Inflammatory macrophage treated with lipopolysaccharide for 4 hours (primary cell): ENCODE measurements at regions not wholly inside any gene's neighbourhood (a gene's known extent, or its start where the extent isn't known, plus 50 kb on each side); places are given as distances from the start of the nearest gene placed in this dataset.
"Not testable (repeated sequence)": the region's sequence is repeated elsewhere in the genome, so short reads cannot be mapped to it uniquely, and the experiment has no call there.

ENCODE experiments used
- DNase-seq: peaks from one replicate; pipeline ENCODE4 v3.0.0-alpha.2; 2020

- no peak for DNase-seq
Measured at GRCh38 chrX:130467936-130468335, 66.1 kb downstream of the RBMX2 start.

DNA sequence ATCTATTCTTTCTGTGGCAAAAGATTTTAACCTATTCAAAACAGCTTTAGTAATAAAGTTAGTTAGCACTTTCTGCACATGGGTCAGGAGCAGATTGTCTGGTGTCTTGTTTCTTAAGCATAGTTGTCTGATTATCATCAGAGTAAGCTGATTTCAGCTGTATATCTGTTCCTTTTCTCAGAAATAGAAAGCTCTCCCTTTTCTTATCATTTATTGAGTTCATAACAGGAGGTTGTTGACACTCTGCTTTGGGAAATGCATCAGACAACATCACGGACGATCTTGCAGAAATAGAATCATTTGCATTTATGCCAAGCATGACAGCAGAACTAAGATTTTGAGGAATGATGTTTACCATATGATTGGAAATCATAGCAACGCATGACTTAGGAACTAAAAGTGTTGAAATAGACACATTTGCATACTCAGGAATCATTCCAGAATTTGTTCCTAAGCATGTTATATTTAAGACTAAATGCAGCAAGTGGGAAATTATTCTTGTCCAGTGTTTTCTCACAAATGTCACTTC lies 66.7 kb downstream of the RBMX2 start:
- no peak for DNase-seq

- no peak for DNase-seq
Measured at GRCh38 chrX:130482871-130483270, 81.1 kb downstream of the RBMX2 start.

GRCh38 chrX:130485870-130486269 lies 84.1 kb downstream of the RBMX2 start:
- no peak for DNase-seq

DNA sequence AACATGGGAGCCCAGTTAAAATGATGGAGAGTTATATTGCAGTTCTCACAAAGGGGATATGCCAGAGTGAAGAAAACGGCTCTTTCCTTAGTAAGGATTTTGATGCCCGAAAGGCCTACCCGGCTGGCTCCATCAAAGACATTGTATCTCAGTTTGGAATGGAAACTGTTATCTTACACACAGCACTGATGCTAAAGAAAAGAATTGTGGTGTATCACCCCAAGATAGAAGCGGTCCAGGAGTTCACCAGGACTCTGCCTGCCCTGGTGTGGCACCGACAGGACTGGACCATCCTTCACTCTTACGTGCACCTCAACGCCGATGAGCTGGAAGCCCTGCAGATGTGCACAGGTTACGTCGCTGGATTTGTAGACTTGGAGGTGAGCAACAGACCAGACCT lies 93.7 kb downstream of the RBMX2 start:
- DNase-seq = not testable (repeated sequence)

- no peak for DNase-seq
Measured at GRCh38 chrX:130497531-130497930, 95.7 kb downstream of the RBMX2 start.

GRCh38 chrX:130498653-130499274 lies 97.0 kb downstream of the RBMX2 start:
- no peak for DNase-seq

DNA sequence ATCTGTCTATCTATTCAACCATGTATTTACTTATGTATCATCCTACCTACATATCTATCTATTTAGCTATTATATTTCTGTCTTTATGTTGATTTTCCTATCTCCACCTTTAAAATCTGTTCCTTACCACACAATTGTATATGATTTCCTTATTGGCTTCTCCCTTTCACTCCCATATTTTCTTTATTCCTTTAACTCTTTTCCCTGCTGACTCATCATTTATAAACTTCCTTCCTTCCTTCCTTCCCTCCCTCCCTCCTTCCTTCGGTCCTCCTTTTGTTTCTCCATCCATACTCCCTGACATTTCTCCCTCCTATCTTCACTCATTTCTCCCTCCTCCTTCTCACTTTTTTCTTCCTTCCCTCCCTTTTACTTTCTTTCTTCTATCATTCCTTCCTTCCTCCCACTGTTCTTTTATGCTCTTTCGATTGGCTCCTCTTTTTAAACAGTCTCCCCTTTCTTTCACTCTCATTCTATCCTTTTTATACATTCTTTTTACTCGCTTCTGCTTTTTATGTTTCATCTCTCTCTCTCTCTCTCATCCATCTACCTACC lies 100.3 kb downstream of the RBMX2 start:
- no peak for DNase-seq

DNA sequence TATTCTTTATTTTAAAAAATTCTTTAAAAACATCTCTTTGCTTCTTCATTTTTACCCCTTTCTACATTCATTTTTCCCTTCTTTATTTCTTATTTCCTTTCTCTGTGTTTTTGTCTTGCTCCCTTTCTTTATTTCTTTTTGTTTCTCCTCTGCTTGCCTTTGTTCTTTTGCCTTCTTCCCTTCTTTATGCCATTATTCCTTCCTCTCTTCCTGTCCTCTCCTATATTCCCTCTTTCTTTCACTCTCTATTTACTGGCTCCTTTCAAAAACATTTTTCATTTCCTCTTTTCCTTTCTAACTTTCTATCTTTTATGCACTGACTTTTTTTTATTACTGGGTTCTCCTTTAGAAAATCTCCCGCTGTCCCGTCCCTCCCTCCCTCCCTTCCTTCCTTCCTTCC lies 102.2 kb downstream of the RBMX2 start:
- DNase-seq = no peak

DNA sequence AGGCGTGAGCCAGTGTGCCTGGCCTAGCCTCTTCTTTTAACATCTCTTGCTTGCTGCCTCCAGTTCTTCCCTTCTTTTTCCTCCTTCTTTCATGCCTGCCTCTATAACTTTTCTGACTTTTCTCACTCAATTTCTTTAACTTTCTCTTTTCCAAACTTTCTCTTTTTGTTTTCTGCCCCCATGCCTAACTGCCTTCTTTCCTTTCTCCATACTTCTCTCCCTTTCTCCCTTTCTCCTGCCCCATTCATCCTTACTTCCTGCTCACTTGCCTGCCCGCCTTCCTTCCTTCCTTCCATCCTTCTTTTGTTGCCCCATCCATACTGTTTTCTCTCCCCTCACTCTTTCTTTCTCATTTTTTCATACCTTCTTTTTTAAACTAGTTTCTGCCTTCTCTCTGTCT lies 105.2 kb downstream of the RBMX2 start:
- no peak for DNase-seq

- DNase-seq = not testable (repeated sequence)
Measured at GRCh38 chrX:130512534-130512933, 110.7 kb downstream of the RBMX2 start.

GRCh38 chrX:130516123-130516522 lies 114.3 kb downstream of the RBMX2 start:
- DNase-seq = no peak

DNA sequence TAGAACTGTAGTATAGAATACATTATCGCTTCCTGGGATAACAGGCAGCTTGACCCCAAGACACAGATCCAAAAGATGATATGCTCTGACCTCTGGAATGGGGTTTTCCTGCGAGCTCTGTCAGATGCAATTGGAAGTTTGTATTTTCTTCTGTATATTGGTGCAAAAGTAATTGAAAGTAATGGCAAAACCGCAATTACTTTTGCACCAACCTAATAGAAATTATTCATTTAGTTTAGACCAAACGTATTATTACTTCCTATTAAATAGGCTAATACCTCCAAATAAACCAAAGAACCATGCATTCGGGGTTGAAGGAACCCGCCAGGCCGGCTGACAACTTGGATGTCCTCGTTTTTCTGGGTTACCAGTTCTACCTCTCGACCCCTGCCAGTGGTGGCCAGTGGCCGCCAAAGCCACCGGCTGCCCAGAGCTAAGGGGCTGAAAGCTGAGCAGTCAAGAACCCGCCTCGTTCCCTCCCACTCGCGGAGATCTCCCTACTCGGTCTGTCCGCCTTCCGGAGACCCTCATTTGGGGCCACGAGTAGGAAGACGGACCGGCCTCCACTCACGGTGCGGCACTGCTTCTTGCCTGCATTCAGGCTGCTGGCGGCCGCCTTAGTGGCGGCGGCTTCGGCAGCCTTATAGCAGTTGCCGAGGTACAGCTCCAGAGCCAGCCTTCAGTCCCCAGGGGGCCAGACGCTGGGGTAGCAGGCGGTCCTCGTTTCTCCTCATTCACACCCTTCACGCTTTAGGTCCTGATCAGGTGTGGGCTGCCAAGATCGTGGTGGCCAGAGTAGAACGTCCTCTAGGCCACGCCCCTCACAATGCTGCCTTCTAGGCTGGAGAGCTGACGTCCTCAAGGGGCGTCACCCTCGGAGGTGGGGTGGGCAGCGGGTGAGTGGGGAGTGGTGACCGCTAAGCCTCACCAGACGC lies 121.9 kb downstream of the RBMX2 start:
- no peak for DNase-seq

- DNase-seq = no peak
Measured at GRCh38 chrX:130524476-130525194, 122.8 kb downstream of the RBMX2 start.

- no peak for DNase-seq
Measured at GRCh38 chrX:130529531-130529930, 127.7 kb downstream of the RBMX2 start.

- DNase-seq = no peak
Measured at GRCh38 chrX:130531066-130531465, 129.3 kb downstream of the RBMX2 start.

DNA sequence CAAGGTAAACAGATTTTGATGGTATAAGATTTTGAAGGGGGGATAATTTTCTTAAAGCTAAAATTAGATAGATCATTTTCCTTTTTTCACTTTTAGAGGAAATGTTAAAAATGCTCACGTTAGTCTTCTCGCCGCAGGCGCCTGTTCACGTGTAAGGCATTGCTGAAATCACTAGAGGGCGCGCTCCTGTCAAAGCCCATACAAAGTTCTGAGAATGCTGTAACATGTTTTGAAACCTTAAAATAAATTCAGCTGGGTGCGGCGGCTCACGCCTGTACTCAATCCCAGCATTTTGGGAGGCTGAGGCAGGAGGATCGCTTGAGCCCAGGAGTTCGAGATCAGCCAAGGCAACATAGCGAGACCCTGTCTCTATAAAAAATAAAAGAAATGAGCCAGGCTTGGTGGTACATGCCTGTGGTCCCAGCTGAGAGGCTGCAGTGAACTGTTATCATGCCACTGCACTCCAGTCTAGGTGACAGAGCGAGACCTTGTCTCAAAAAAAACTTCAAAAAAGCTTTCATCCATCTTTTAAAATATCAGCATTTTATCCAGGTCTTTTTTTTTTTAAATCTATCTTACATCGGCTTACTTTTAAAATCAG lies 138.0 kb downstream of the RBMX2 start:
- DNase-seq = peak; percentile 14

DNA sequence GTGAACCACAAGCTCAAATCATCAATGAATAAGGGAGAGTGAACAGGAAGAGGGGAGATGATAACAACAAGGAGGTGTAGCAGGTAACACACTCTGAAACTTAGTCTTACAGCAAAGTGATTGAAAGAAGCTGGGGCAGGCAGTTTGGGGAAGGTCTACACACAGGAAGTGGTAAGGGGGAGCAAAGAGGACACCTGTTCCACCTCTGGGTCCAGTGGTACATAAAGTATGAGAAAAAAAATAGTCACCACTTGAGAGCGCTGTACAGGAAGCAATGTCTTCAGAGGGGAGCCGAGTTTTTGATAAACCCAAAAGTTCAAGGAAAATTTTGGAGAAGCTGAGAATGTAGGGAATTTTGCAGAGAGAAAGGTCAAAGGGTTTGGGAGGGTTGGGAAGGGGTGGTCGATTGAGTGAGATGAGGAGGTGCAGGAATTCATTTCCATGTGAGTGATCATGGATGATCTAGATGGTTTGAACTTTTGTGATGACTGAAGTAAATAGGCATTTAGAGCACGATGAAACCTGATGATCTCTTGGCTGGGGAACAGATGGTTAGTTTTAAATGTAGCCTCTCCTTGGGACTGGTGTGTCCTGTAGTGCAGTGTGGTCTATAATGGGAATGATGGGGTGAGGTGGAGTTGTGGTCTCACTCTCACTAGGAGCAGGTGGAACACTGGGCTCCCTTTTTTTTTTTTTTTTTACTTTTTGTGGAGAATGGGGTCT lies 142.0 kb downstream of the RBMX2 start:
- DNase-seq = no peak

DNA sequence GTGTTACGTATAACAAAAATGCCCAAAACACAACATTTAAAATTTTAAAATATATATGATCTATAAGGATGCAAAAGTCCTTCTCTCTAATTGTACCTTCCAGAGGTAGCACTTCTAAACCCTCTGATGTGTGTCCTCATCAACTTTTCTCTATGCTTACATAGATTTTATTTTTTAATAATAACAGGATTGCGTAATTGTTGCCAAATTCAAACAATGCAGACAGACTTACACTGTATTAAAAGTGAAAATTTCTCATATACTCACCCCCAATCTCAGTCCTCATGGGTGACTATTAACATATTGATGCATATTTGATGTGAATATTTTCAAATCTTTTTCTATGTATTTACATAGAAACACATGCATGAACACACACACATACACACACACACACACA lies 144.0 kb downstream of the RBMX2 start:
- no peak for DNase-seq

DNA sequence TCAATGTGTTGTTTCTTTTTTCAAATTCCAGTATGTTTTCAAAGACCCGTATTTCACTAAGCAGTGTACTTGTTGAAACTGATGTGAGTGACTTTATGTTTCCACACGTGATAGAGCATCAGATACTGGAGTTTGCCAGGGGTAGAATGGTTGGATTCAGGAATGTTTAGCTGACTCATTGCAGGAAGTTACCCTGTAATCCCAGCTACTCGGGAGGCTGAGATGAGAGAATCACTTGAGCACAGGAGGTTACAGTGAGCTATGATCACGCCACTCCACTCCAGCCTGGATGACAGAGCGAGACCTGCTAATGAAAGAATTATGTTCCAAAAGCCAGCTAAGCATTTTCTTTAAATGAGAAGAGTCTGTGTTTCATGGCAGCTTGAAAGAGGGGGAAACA lies 147.6 kb downstream of the RBMX2 start:
- DNase-seq = not testable (repeated sequence)

DNA sequence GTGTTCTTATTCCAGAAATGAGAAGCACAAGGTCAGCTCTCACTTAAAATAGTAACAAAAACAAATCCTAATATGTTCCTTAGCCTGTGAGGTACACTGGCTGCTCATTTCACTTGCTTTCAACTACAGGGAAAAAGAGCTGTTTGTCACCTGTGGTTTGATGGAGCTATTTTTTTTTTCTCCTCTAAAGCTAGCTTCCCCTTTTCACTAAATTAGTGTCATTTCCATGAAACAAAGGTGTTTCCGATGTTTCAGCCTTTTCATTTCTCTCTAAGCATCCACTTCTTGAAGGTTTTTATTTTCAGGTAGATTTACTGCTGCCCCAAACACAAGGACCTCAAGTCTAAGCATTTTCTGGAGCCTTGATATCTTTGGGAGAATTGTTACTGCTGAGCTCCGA lies 148.6 kb downstream of the RBMX2 start:
- no peak for DNase-seq
